ENCODE measurements at regions not wholly inside any gene's neighbourhood (a gene's known extent, or its start where the extent isn't known, plus 50 kb on each side); places are given as distances from the start of the nearest gene placed in this dataset.
A peak's percentile ranks its signal among the peaks of the same experiment; 100 is the strongest.
"Not testable (repeated sequence)": the region's sequence is repeated elsewhere in the genome, so short reads cannot be mapped to it uniquely, and the experiment has no call there.

DNA sequence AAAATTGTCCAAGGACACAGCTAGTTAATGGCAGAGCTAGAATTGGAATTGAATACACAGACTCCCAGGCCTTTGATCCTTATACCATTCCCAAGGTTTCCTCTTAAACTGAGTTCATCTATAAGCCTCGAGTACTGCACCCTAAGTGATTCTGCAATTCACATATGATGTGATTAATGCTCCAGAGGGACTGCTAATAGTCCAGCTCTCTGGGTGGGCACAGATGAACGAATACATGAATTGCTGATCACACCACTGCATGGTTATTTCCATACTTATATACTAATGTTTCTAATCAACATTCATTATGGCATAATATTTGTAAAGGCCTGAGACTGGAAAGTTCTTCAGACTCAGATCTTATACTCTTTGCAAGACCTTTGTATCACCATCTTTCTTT is 101.8 kb downstream of the NUFIP1 start:
- DNase-seq, result no peak

DNA sequence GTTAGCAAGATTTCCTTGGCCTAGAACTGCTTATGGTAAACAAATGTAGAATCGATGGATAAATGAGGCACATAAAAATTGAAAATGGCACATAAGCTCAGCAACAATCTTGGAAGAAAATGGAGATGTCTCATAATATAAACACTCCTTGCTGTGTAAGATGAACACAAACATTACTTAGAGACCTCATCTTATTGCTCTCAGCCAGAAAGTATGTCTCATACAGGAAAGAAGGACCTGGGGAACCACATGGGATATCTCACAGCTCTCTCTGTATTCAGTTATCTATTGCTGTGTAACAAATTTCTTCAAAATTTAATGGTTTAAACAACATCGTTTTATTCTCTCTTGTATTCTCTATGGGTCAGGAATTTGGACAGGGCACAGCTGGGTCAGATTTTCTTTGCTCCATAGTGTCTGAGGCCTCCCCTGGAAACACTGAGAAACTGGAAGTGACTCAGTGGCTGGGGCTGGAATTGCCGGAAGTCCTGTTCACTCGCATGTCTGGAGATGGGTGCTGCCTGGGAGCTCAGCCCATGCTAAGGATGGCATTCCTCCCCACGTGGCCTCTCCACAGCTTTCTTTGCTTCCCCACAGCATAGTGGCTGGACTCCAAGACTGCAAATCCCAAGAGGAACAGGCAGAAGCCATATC is 105.1 kb downstream of the NUFIP1 start:
- peak; percentile 65 for DNase-seq

DNA sequence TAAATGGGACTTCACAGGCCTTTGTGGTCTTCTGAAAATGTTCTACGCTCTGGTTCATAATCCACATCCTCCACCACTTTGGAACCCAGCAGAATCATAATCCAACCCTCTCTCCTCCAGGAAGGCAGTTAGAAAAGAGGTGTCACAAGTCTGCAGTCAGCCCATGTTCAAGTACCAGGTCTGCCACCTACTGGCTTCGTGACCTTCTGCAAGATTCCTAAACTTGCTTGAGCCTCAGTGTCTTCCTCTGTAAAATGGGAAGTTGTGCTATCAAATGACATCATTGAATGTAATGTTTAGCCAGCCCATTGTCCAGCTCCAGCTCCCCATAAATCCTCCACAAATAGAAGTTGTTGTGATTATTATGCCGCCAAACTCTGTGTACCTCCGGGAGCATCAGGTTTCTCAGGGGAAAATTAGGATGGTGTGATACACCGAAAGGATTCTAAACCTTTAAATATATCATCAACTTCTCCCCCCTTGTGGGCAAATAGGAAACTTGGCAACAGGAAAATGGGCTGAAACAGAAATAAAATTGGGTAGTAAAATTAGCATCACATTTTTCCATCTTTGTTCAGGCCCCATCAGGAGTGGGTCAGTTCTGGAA is 109.7 kb downstream of the NUFIP1 start:
- peak; percentile 1 for DNase-seq

DNA sequence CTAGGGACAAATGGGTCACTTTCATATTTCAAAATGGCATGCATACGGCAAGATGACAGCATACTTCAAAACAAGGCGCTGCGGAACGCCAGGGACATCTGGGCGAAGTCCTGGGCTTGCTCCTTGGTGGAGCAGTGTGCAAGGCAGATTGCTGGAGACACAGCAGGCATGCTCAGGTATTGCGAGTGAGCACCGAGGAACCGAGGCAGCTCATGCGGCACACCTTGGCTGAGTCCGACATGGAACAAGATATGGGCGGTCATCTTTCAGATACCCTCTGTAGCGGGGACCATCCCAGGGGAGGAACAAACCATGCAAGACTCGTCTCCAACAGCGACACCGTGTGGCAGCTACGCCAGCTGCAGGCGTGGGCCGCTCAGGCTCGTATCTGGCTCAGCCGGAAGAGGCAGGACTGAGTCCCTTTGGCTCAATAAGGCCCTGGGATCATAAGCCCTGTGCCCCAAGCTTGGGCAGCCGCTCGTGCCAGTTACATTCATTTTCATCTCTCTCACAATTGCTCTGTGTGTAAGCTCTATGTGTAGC is 112.4 kb downstream of the NUFIP1 start:
- DNase-seq, result no peak

DNA sequence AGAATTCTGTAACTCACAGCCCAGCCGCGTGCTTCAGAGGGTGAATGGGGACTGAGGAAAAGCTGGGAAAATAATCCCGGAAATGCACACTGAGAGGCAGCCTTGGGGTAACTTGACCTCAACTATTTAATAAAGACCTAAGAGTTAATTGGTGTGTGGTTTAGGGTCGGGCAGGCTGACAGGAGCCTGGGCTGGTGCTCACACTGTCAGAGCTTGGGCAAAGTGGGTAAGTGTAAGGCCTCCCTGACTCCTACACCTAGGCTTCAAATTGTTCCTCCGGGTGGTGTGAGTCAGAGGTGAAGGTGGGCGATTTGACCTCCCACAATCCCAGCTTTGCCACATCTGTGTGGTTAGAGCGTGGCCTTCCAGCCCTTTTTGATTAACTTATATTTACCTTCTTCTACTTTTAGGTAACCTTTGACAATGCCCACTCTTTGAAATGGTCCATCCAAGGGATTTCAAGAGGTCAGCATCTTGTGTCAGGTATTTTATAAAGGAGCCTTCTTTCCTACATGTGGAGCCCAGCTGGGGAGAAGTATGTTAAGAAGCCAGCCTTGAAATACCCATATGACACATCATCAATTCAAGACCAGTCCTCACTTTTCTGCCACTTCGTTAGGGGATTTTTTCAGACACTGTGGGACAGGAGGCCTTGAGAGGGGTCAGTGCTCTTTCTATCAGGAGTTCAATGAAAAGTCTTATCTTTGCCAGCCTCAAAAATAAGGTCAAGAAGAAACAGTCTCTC is 114.2 kb downstream of the NUFIP1 start:
- DNase-seq, result no peak

DNA sequence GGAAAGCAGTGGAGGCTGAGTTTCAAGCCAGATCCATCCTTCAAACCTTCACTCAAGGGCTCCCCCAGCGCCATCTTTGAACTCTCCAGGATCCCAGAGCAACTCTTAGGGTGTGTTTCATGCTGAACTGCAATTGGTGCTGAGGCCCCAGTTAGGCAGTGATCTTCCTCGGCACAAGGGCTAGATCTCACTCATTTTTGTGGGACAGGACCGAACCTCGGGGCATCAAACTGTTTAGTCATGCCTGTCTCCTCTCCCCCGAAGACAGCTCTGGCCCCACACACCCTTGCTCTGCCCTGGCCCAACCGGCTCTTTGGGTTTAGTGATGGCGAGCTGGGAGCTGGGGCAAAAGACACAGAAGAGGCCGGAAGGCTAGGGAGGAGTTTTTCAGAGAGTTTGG is 115.1 kb downstream of the NUFIP1 start:
- DNase-seq, result no peak

DNA sequence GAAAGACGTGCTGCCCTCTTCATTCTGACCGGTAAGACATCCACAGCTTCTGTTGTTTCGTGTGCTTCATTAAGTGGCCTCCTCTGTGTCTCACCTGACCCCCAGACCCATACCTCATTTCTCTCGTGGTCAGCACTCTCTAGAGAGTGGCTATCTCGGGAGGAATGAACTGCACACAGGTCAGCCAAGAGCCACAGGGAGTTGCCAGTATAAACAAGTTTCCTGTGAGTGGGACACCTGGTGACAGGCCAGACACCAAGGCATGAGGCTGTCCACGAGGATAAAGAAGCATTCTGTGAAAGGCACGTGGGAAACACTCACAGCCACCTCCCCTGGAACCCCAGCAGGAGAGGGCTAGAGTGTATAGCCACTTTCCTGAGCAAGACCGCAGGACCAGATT is 115.8 kb downstream of the NUFIP1 start:
- no peak for DNase-seq

DNA sequence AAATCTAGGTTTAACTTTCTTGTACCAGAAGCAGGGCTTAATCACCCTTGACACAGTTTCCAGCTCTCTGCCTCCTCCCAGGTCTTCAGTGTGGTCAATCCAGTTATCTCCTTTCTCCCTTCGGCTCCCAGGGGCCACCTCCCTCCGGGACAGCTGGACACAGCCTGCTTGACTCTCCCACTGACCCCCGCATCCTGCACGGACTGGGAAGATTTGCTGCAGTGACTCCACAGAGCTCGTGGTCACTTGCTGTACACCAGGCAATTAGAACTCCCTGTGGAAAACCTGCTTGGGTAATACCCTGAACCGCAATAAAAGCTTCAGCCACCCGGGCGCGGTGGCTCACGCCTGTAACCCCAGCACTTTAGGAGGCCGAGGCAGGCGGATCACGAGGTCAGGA is 116.5 kb downstream of the NUFIP1 start:
- DNase-seq, result no peak

DNA sequence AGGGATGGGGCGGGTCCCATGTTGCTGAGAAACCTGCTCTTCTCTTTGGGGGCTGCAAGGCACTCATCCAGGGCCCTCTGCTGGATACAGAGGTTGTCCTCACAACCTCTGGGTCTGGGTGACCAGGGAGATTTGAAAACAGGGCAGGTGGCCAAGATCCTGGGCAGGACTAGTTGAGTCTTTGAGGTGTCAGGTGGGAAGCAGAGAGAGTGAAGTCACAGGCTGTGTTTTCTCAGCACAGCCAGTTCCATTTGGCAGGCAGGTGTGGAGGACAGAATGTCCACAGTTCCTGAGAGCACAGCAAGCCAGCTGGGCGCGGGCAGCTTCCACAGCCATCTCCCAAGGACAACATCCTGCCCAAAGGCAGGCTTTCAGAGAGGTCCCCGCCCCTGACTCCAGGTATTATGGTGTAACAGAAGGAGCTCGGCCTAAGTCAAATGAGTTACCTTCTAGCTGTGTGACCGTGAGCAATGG is 118.8 kb downstream of the NUFIP1 start:
- DNase-seq, result no peak

DNA sequence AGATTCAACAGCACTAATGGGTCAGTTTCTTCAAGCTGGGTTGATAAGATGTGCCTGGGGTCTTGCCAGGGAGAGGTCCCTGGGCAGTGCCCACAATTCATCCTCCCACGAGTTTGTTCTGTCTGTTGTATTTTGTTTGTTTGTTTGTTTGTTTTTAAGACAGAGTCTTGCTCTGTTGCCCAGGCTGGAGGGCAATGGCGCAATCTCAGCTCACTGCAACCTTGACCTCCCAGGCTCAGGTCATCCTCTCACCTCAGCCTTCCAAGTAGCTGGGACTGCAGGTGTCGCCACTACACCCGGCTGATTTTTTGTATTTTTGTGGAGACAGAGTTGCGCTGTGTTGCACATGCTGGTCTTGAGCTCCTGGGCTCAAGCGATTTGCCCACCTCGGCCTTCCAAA is 120.1 kb downstream of the NUFIP1 start:
- DNase-seq, result no peak

DNA sequence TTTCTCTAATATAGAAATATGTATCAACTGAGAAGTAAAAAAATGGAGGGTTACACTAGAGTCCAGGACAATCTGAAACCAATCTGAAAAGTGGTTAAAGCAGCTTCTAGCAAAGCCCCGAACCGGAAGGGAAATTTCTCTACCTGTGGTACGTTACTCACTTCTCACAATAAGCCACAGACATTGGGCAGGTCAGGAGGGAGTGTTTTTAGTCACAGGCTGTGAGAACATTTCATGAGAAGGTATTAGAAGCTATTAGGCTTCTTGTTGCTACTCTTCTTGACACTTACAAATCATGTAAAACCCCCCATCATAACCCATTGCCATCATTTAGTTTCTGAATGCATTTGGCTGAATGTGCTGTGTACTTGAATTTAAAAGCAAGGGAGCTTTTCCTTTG is 120.9 kb downstream of the NUFIP1 start:
- no peak for DNase-seq

DNA sequence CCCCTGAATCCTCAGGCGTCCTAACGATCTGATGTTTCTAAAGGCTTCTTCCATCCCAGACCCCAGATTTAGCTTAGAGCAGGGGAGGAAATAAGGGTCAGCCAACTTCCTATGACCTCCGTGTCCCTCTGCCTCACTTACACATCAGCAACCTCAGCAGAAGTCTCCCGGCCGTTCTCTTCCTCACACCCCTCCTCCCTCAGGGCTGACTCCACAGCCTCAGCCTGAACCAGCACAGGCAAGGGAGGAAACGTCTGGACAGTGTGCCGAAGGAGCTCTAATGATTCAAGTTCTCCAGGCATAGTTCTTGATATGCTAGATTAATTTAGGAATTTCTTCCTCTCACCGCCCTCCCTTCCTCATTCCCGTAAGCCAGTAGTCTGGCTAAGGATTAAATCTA is 121.4 kb downstream of the NUFIP1 start:
- DNase-seq, result no peak

DNA sequence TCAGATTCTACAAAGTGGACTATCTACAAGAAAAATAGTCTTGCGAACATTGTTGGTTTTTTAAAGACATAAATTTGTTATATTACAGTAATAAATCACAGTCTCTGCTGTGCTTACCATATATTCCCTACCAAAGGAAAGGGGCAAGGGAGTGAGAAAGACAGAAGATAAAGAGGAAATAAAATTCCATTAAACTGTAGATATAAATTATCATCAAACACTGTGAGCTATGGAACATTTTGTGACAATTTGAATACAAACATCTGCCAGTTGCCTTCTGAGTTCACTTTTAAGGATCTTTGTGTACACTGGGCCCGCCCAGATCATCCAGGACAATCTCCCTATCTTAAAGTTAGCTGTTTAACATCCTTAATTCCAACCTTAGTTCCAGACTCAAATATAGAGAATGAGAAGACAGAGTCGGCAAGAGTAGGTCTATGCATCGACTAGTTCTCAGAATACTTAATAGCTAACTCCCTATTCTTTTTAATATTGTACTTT is 122.8 kb downstream of the NUFIP1 start:
- DNase-seq, result no peak

DNA sequence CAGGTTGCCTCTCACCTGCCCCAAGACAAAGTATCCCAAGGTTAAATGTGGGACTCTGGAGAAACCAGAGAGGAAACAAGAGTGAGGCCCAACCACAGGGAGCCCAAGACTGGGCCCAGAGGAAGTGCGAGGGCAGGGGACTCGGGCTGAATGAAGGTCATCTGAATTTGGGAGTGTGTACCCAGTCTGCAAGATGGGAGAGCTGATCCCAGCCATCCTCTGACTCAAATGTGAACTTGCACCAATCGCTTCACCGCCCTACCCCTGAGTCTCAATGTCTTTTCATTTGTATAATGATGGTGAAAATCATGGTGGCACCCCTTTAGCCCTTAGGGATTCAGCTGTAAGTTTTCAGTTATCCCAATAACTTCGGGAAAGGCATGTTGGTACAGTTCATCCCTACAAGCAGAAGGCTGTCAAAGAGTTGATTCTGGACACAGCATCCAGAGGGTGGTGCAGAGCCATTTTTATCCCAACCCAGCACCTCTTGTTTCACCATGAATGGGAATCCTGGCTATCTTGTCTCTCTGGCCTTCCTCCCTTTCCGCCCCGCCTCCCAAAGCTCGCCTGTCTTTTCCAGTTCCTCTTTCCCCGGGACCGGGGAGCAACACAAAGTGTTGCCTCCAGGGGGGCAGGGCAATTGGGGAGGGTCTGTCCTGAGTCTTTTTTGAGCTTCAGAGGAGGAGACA is 123.4 kb downstream of the NUFIP1 start:
- DNase-seq, result no peak

DNA sequence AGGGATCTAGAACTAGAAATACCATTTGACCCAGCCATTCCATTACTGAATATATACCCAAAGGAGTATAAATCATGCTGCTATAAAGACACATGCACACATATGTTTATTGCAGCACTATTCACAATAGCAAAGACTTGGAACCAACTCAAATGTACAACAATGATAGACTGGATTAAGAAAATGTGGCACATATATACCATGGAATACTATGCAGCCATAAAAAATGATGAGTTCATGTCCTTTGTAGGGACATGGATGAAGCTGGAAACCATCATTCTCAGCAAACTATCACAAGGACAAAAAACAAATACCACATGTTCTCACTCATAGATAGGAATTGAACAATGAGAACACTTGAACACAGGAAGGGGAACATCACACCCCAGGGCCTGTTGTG is 125.6 kb downstream of the NUFIP1 start:
- not testable (repeated sequence) for DNase-seq

DNA sequence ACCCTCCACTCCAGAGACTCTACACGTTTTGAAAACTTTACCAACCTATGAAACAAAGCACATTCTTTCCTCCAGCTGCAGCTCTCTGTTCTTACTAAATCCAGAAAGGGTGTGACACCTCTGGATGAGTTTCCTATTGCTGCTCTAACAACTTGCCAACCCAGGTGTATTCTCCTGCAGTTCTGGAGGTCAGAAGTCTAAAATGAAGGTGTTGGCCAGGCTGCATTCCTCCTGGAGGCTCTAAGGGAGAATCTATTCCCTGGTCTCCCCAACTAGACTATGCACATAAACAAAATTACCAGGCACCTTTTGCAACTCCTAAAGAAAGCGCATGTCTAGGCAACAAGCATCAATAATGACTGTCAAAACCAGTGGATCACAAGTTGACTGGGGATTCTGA is 128.8 kb downstream of the NUFIP1 start:
- DNase-seq, result no peak

DNA sequence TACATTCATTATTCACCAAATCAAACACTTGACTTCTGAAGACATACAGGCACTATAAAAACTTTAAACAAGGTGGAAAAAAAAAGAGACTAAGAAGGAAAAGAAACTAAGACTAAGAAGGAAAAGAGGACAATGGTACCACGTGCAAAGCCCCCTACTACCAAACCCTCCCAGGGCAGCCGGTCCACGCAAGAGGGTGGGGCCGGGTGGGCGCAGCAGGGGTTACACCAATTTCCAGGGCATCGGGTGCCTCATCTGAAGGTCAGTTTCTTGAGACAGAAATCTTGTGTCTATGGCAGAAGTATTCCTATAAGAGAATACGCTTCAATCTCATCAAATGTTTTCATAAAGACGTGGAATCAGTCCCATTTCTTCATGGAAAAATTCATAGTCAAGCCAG is 131.5 kb downstream of the NUFIP1 start:
- no peak for DNase-seq

DNA sequence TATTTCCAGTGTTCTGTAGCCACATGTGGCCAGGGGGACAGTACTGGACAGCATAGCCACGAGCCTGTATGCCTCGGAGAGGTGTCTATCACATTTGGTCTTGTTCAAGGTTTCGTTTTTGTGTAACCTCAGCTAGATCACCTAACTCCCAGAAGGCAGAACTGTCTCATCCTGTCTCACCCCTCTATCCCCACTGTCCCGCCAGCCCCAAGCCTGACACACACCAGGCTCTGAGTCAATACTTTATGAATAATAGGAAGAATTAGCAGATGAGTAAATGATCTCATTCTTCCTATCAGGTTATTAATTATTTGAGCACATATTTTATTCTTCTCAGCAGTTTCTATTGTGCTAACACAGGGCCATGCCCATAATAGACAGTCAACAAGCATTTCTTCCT is 132.2 kb downstream of the NUFIP1 start:
- DNase-seq, result no peak

DNA sequence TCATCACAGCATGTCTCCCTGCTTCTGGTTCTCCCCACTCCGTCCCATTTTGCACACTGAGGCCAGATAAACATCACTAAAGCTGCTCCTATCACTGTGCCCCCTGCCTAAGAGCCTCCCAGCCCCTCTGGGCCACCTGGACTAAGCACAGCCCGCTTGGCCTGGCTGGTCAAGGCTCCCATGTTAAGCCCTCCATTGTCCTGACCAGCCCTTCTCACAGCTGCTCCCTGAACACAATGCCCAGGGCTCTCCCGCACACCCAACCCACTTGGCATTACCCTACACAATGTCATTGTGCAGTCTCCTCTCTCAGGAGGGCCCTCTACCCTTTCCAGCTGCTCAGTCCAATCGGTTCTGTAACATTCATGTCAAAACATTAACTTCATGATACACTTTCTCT is 133.4 kb downstream of the NUFIP1 start:
- no peak for DNase-seq

DNA sequence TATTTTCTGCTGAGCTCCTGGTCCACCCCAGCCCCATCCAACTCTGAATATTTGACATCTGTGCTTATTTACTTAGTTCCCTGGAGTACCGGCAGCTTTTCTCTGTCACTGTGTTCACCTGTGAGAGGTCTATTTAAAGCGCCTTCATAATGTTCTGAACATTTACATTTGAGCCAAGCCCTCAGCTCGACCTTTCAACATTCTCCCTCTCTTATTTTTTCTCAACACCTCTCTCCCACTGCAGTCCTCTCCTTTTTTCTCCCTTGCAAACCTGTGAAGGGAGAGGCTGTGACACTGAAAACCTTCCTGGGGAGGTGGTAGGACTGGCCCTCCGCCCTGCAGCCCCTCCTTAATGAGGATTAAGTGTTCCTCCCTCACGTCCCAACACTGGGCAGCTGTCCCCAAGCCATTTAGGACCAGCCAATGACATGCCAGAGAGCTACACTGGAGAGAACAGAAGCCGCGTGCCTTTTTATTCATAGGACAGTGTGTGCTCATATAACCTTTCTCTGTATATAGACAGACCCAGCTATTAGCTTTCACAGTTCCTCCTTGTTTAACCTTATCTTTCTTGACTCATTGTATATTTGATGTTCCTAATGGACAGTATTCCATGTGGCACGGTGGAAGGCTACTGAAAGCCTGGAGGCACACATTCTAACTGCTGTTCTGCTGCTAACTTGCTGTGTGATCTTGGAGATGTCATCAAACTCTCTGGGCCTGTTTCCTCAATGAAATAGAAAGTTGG is 134.8 kb downstream of the NUFIP1 start:
- no peak for DNase-seq

DNA sequence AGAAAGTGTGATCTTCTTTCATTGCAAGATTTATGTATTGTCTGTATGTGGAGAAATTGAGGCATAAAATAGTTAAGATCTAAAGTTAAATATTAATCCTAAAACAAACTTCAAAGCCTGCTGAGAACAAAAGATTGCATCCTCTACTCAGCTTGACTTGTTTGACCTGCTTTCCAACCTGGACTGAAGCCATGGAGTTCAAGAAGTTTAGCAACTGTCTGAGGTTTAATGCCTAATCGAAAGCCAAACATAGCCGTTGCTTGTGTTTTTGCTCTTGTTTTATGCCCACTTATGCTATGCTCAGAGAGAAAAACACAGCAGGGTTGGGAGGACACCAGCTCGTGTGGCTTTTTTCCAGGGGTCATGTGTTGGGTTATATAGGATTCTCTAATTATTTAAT is 135.6 kb downstream of the NUFIP1 start:
- DNase-seq, result no peak

DNA sequence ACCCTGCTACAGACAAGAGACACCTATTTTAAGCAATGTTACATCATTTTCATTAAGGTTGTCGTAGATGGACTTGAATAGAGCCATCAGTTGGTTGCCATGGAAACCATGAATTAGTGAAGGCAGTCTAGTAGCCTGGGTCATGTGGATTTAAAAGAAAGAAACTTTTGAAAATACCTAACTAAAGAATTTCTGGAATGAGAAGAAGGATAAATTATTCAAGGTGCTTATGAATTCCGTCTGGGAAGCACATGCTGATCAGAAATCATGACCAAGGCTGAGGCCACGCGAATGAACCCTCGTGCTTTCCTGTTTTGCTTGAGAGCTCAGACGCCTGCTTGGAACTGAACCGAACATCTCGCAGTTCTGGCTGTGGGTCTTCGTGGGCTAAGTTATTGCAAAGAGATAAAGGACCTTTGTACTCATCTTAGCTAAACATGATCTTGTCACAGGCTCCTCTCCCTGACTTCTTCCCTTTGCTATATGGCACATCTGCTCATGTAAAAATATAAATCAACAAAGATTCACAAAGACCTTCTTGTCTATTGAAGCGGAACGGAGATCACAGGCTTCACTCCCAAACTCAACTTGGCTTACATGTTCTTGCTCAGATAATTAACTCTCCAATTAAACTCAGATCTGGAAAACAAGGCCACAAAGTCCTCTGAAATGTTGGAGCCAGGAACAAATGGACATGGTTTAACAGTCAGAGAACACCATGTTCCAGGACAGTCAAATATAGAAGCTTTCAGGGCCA is 140.2 kb downstream of the NUFIP1 start:
- no peak for DNase-seq
